ENCODE measurements at regions not wholly inside any gene's neighbourhood (a gene's known extent, or its start where the extent isn't known, plus 50 kb on each side); places are given as distances from the start of the nearest gene placed in this dataset.
A peak's percentile ranks its signal among the peaks of the same experiment; 100 is the strongest.
"Not testable (repeated sequence)": the region's sequence is repeated elsewhere in the genome, so short reads cannot be mapped to it uniquely, and the experiment has no call there.

GRCh38 chr1:143833376-143833775 is 138.4 kb downstream of the FAM72C start:
- H3K4me1 Mint-ChIP-seq (ENCODE audit: low read depth, unreplicated experiment); H3K27ac Mint-ChIP-seq (ENCODE audit: unreplicated experiment); DNase-seq; CTCF ChIA-PET; H3K27me3 Mint-ChIP-seq (ENCODE audit: unreplicated experiment); H3K9me3 Mint-ChIP-seq (ENCODE audit: low read depth, unreplicated experiment); intact Hi-C loops (cut with micrococcal nuclease; ENCODE audit: unreplicated experiment); BruUV-seq (replicated peaks); H3K36me3 Mint-ChIP-seq (ENCODE audit: insufficient read depth, unreplicated experiment); H3K4me3 Mint-ChIP-seq (ENCODE audit: low read depth, unreplicated experiment): not testable (repeated sequence)

DNA sequence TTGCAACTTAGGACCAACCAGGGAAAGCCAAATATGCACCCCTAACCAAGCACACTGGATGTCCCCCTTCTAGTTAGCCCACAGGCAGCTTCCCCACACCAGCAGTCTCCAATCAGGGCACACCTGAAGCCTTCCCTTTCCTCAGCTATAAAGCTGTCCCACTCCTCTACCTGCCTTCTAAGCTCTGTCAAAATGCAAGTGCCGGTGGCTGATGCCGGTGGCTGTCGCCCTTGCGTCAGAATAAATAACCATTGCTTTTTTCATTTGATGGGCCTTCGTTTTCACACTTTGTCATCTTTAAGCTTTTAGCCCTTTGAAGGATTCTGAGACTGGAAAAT is 139.4 kb downstream of the FAM72C start:
- H3K4me1 Mint-ChIP-seq (ENCODE audit: low read depth, unreplicated experiment); H3K27me3 Mint-ChIP-seq (ENCODE audit: unreplicated experiment); H3K9me3 Mint-ChIP-seq (ENCODE audit: low read depth, unreplicated experiment); CTCF ChIA-PET; DNase-seq; H3K36me3 Mint-ChIP-seq (ENCODE audit: insufficient read depth, unreplicated experiment); H3K27ac Mint-ChIP-seq (ENCODE audit: unreplicated experiment); H3K4me3 Mint-ChIP-seq (ENCODE audit: low read depth, unreplicated experiment); BruUV-seq (replicated peaks); intact Hi-C loops (cut with micrococcal nuclease; ENCODE audit: unreplicated experiment): not testable (repeated sequence)

GRCh38 chr1:143831479-143832378 is 140.1 kb downstream of the FAM72C start:
- CTCF ChIA-PET; H3K36me3 Mint-ChIP-seq (ENCODE audit: insufficient read depth, unreplicated experiment); intact Hi-C loops (cut with micrococcal nuclease; ENCODE audit: unreplicated experiment); H3K27ac Mint-ChIP-seq (ENCODE audit: unreplicated experiment); BruUV-seq (replicated peaks); H3K4me3 Mint-ChIP-seq (ENCODE audit: low read depth, unreplicated experiment); H3K4me1 Mint-ChIP-seq (ENCODE audit: low read depth, unreplicated experiment); DNase-seq; H3K27me3 Mint-ChIP-seq (ENCODE audit: unreplicated experiment); H3K9me3 Mint-ChIP-seq (ENCODE audit: low read depth, unreplicated experiment): not testable (repeated sequence)

- DNase-seq; BruUV-seq (replicated peaks); H3K4me3 Mint-ChIP-seq (ENCODE audit: low read depth, unreplicated experiment); H3K9me3 Mint-ChIP-seq (ENCODE audit: low read depth, unreplicated experiment); intact Hi-C loops (cut with micrococcal nuclease; ENCODE audit: unreplicated experiment); H3K27me3 Mint-ChIP-seq (ENCODE audit: unreplicated experiment); CTCF ChIA-PET; H3K36me3 Mint-ChIP-seq (ENCODE audit: insufficient read depth, unreplicated experiment); H3K27ac Mint-ChIP-seq (ENCODE audit: unreplicated experiment); H3K4me1 Mint-ChIP-seq (ENCODE audit: low read depth, unreplicated experiment): not testable (repeated sequence)
These were observed 145.6 kb downstream of the FAM72C start for GRCh38 chr1:143826162-143826561.

- H3K4me1 Mint-ChIP-seq (ENCODE audit: low read depth, unreplicated experiment); BruUV-seq (replicated peaks); H3K9me3 Mint-ChIP-seq (ENCODE audit: low read depth, unreplicated experiment); H3K4me3 Mint-ChIP-seq (ENCODE audit: low read depth, unreplicated experiment); intact Hi-C loops (cut with micrococcal nuclease; ENCODE audit: unreplicated experiment); DNase-seq; H3K27ac Mint-ChIP-seq (ENCODE audit: unreplicated experiment); H3K27me3 Mint-ChIP-seq (ENCODE audit: unreplicated experiment); H3K36me3 Mint-ChIP-seq (ENCODE audit: insufficient read depth, unreplicated experiment); CTCF ChIA-PET: not testable (repeated sequence)
These were observed 147.5 kb downstream of the FAM72C start for GRCh38 chr1:143824266-143824665.

- intact Hi-C loops (cut with micrococcal nuclease; ENCODE audit: unreplicated experiment); BruUV-seq (replicated peaks): not testable (repeated sequence)
These were observed 151.7 kb downstream of the FAM72C start for GRCh38 chr1:143820058-143820457.

GRCh38 chr1:143816369-143816768 is 155.4 kb downstream of the FAM72C start:
- H3K36me3 Mint-ChIP-seq (ENCODE audit: insufficient read depth, unreplicated experiment); H3K27me3 Mint-ChIP-seq (ENCODE audit: unreplicated experiment); CTCF ChIA-PET; H3K4me1 Mint-ChIP-seq (ENCODE audit: low read depth, unreplicated experiment); DNase-seq; intact Hi-C loops (cut with micrococcal nuclease; ENCODE audit: unreplicated experiment); H3K4me3 Mint-ChIP-seq (ENCODE audit: low read depth, unreplicated experiment); BruUV-seq (replicated peaks); H3K9me3 Mint-ChIP-seq (ENCODE audit: low read depth, unreplicated experiment); H3K27ac Mint-ChIP-seq (ENCODE audit: unreplicated experiment): not testable (repeated sequence)

More at GRCh38 chr1:143820058-143820457, 151.7 kb downstream of the FAM72C start:
- CTCF ChIA-PET; H3K4me1 Mint-ChIP-seq (ENCODE audit: low read depth, unreplicated experiment); H3K36me3 Mint-ChIP-seq (ENCODE audit: insufficient read depth, unreplicated experiment); H3K27me3 Mint-ChIP-seq (ENCODE audit: unreplicated experiment); DNase-seq; H3K9me3 Mint-ChIP-seq (ENCODE audit: low read depth, unreplicated experiment); H3K27ac Mint-ChIP-seq (ENCODE audit: unreplicated experiment); H3K4me3 Mint-ChIP-seq (ENCODE audit: low read depth, unreplicated experiment): not testable (repeated sequence)

GRCh38 chr1:143805374-143805773 is 166.4 kb downstream of the FAM72C start:
- H3K4me1 Mint-ChIP-seq (ENCODE audit: low read depth, unreplicated experiment); H3K9me3 Mint-ChIP-seq (ENCODE audit: low read depth, unreplicated experiment); BruUV-seq (replicated peaks); DNase-seq; H3K27ac Mint-ChIP-seq (ENCODE audit: unreplicated experiment); CTCF ChIA-PET; H3K27me3 Mint-ChIP-seq (ENCODE audit: unreplicated experiment); H3K4me3 Mint-ChIP-seq (ENCODE audit: low read depth, unreplicated experiment); intact Hi-C loops (cut with micrococcal nuclease; ENCODE audit: unreplicated experiment); H3K36me3 Mint-ChIP-seq (ENCODE audit: insufficient read depth, unreplicated experiment): not testable (repeated sequence)

GRCh38 chr1:143804707-143805356 is 167.0 kb downstream of the FAM72C start:
- H3K36me3 Mint-ChIP-seq (ENCODE audit: insufficient read depth, unreplicated experiment); H3K27ac Mint-ChIP-seq (ENCODE audit: unreplicated experiment); H3K9me3 Mint-ChIP-seq (ENCODE audit: low read depth, unreplicated experiment); H3K27me3 Mint-ChIP-seq (ENCODE audit: unreplicated experiment); H3K4me1 Mint-ChIP-seq (ENCODE audit: low read depth, unreplicated experiment); CTCF ChIA-PET; intact Hi-C loops (cut with micrococcal nuclease; ENCODE audit: unreplicated experiment); BruUV-seq (replicated peaks): not testable (repeated sequence)
- peak overlapping the region; percentile 70 for H3K4me3 Mint-ChIP-seq (ENCODE audit: low read depth, unreplicated experiment)
- peak; percentile 1 for DNase-seq

GRCh38 chr1:143803927-143804411 is 167.8 kb downstream of the FAM72C start:
- CTCF ChIA-PET; H3K4me1 Mint-ChIP-seq (ENCODE audit: low read depth, unreplicated experiment); H3K36me3 Mint-ChIP-seq (ENCODE audit: insufficient read depth, unreplicated experiment); H3K9me3 Mint-ChIP-seq (ENCODE audit: low read depth, unreplicated experiment); BruUV-seq (replicated peaks); intact Hi-C loops (cut with micrococcal nuclease; ENCODE audit: unreplicated experiment); H3K27me3 Mint-ChIP-seq (ENCODE audit: unreplicated experiment): not testable (repeated sequence)
- H3K27ac Mint-ChIP-seq (ENCODE audit: unreplicated experiment): peak overlapping the region; percentile 75
- DNase-seq: peak; percentile 39
- peak overlapping the region; percentile 70 for H3K4me3 Mint-ChIP-seq (ENCODE audit: low read depth, unreplicated experiment)

Measured in Calu3 (cell line).